ENCODE measurements at regions not wholly inside any gene's neighbourhood (a gene's known extent, or its start where the extent isn't known, plus 50 kb on each side); places are given as distances from the start of the nearest gene placed in this dataset.

DNA sequence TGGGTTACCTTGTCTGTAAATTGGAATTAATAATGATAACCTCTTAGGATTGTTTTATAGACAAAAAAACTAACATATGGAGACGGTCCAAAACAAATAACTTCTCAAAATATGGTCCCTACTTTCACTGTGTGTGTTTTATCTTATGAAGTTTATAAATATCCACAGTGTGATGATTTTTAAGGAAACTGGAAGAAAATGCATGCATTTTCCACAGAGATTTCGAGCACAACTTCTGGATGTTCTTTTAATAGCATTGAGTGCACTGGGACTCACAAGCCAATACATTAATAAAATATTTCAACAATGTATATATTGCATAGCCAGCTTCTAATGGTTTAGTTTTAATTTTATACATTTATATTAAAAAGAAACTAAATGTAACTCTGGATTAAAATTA, 87.9 kb upstream of the SPHKAP start:
- Histone ChIP-seq H3F3A (ENCODE audit: insufficient read depth) (no peaks in the 10 kb centered on the region), H2AFZ (ENCODE audit: low read depth, low read length, severe bottlenecking) (no peak overlapping the region), H3K9me3 (ENCODE audit: insufficient read depth, low read length) (no peaks in the 10 kb centered on the region), H3K4me3 (ENCODE audit: insufficient read depth, low read length, poor library complexity, severe bottlenecking) (no peak overlapping the region), H3K36me3 (ENCODE audit: low read length) (no peaks in the 10 kb centered on the region), H3K4me2 (ENCODE audit: low read depth, low read length, poor library complexity, severe bottlenecking) (no peak overlapping the region), H3K79me2 (ENCODE audit: insufficient read depth, low read length) (no peaks in the 10 kb centered on the region), H3K9me2 (replicated peaks; ENCODE audit: insufficient read depth, low read length) (no peaks in the 10 kb centered on the region), H3K27me3 (ENCODE audit: low read length) (no peaks in the 10 kb centered on the region), H3K27ac (ENCODE audit: low read depth, low read length) (no peak overlapping the region), H4K20me1 (ENCODE audit: low read depth, low read length) (no peaks in the 10 kb centered on the region; the same call in 1 of the 2 replicates), H3K9ac (ENCODE audit: low read length) (no peak overlapping the region)
- TF ChIP-seq EZH2phosphoT487 (conservative IDR thresholded peaks at IDR 0.05; ENCODE audit: low read length) = no peak
- TF ChIP-seq, protein P1, sequence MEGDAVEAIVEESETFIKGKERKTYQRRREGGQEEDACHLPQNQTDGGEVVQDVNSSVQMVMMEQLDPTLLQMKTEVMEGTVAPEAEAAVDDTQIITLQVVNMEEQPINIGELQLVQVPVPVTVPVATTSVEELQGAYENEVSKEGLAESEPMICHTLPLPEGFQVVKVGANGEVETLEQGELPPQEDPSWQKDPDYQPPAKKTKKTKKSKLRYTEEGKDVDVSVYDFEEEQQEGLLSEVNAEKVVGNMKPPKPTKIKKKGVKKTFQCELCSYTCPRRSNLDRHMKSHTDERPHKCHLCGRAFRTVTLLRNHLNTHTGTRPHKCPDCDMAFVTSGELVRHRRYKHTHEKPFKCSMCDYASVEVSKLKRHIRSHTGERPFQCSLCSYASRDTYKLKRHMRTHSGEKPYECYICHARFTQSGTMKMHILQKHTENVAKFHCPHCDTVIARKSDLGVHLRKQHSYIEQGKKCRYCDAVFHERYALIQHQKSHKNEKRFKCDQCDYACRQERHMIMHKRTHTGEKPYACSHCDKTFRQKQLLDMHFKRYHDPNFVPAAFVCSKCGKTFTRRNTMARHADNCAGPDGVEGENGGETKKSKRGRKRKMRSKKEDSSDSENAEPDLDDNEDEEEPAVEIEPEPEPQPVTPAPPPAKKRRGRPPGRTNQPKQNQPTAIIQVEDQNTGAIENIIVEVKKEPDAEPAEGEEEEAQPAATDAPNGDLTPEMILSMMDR (IDR thresholded peaks at IDR 0.05; ENCODE audit: insufficient read depth, low read length, poor library complexity, severe bottlenecking) = no peak

DNA sequence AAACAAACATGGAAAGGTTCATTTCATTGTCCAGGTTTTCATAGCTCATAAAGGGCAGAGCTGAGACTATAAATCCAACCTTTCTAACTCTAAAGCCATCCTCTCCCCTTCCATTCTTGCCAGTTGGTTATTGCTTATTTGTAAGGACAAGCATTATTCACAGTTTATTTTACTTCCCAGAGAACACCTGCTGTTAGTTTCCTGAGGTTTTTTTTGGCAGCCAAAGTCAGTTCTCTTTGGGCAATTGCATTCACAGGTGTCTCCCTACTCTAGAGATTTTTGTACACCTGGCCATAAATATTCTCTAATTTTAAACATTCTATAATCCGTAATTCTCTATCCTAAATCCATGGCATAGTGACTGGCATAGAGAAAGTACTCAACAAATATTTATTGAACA, 87.3 kb upstream of the SPHKAP start:
- Histone ChIP-seq H3K9me3 (ENCODE audit: insufficient read depth, low read length) (no peaks in the 10 kb centered on the region), H3K27ac (ENCODE audit: low read depth, low read length) (no peak overlapping the region), H3K36me3 (ENCODE audit: low read length) (no peaks in the 10 kb centered on the region), H4K20me1 (ENCODE audit: low read depth, low read length) (no peaks in the 10 kb centered on the region; the same call in 1 of the 2 replicates), H3K27me3 (ENCODE audit: low read length) (no peaks in the 10 kb centered on the region), H3F3A (ENCODE audit: insufficient read depth) (no peaks in the 10 kb centered on the region), H3K9ac (ENCODE audit: low read length) (no peak overlapping the region), H3K4me2 (ENCODE audit: low read depth, low read length, poor library complexity, severe bottlenecking) (no peak overlapping the region), H3K4me3 (ENCODE audit: insufficient read depth, low read length, poor library complexity, severe bottlenecking) (no peak overlapping the region), H3K79me2 (ENCODE audit: insufficient read depth, low read length) (no peaks in the 10 kb centered on the region), H3K9me2 (replicated peaks; ENCODE audit: insufficient read depth, low read length) (no peaks in the 10 kb centered on the region), H2AFZ (ENCODE audit: low read depth, low read length, severe bottlenecking) (no peak overlapping the region)
- TF ChIP-seq EZH2phosphoT487 (conservative IDR thresholded peaks at IDR 0.05; ENCODE audit: low read length) = no peak

DNA sequence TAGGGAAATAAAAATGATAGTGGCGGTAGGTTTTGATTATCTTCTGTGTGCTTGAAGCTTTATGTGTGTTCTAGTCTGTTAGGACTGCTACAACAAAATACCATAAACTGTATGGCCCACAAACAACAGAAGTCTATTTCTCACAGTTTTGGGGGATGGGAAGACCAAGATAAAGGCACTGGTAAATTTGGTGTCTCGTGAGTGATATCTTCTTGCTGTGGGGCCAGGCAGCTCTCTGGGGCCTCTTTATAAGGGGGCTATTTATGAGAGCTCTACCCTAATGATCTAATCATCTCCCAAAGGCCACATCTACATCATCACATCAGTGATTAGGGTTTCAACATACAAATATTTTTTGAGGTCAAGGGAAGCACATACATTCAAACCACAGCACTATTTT, 86.8 kb upstream of the SPHKAP start:
- H3K36me3 ChIP-seq (ENCODE audit: low read length) = no peaks in the 10 kb centered on the region
- H3K79me2 ChIP-seq (ENCODE audit: insufficient read depth, low read length) = no peaks in the 10 kb centered on the region
- H3K9me2 ChIP-seq (replicated peaks; ENCODE audit: insufficient read depth, low read length) = no peaks in the 10 kb centered on the region
- no peak overlapping the region for H3K9ac ChIP-seq (ENCODE audit: low read length)
- H2AFZ ChIP-seq (ENCODE audit: low read depth, low read length, severe bottlenecking) = no peak overlapping the region
- no peaks in the 10 kb centered on the region for H3F3A ChIP-seq (ENCODE audit: insufficient read depth)
- H3K27me3 ChIP-seq (ENCODE audit: low read length) = no peaks in the 10 kb centered on the region
- H4K20me1 ChIP-seq (ENCODE audit: low read depth, low read length) = no peaks in the 10 kb centered on the region; the same call in 1 of the 2 replicates
- no peak for TF ChIP-seq EZH2phosphoT487 (conservative IDR thresholded peaks at IDR 0.05; ENCODE audit: low read length)
- TF ChIP-seq, protein P1 (IDR thresholded peaks at IDR 0.05; ENCODE audit: insufficient read depth, low read length, poor library complexity, severe bottlenecking) = no peak
- no peaks in the 10 kb centered on the region for H3K9me3 ChIP-seq (ENCODE audit: insufficient read depth, low read length)
- H3K4me2 ChIP-seq (ENCODE audit: low read depth, low read length, poor library complexity, severe bottlenecking) = no peak overlapping the region
- H3K4me3 ChIP-seq (ENCODE audit: insufficient read depth, low read length, poor library complexity, severe bottlenecking) = no peak overlapping the region
- no peak overlapping the region for H3K27ac ChIP-seq (ENCODE audit: low read depth, low read length)

DNA sequence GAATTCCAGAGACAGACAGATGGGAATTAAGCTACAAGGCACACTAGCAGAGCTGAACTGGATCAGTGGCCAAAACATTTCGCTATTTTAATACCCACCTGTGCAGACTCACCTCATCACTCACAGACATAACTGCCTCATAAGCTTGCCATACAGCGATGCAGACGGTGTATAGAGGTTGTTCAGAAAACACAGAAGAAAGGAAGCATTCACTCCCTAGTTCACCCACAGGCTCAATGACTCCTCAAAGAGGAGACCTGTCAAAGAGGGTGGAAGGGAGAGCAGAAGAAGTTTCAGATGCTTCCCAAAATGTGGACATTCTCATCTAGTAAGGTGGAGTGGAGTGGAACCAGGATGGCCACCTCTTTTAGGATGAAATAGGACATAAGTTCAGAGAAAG, 81.7 kb upstream of the SPHKAP start:
- H3F3A ChIP-seq (ENCODE audit: insufficient read depth) = no peaks in the 10 kb centered on the region
- no peaks in the 10 kb centered on the region for H3K9me2 ChIP-seq (replicated peaks; ENCODE audit: insufficient read depth, low read length)
- no peaks in the 10 kb centered on the region for H3K27me3 ChIP-seq (ENCODE audit: low read length)
- no peak overlapping the region for H3K4me2 ChIP-seq (ENCODE audit: low read depth, low read length, poor library complexity, severe bottlenecking)
- no peaks in the 10 kb centered on the region for H3K9me3 ChIP-seq (ENCODE audit: insufficient read depth, low read length)
- no peaks in the 10 kb centered on the region for H4K20me1 ChIP-seq (ENCODE audit: low read depth, low read length)
- no peaks in the 10 kb centered on the region for H3K36me3 ChIP-seq (ENCODE audit: low read length)
- no peak overlapping the region for H3K4me3 ChIP-seq (ENCODE audit: insufficient read depth, low read length, poor library complexity, severe bottlenecking)
- H3K79me2 ChIP-seq (ENCODE audit: insufficient read depth, low read length) = no peaks in the 10 kb centered on the region
- no peak overlapping the region for H3K27ac ChIP-seq (ENCODE audit: low read depth, low read length)
- H2AFZ ChIP-seq (ENCODE audit: low read depth, low read length, severe bottlenecking) = no peak overlapping the region
- TF ChIP-seq, protein P1 (IDR thresholded peaks at IDR 0.05; ENCODE audit: insufficient read depth, low read length, poor library complexity, severe bottlenecking) = no peak
- TF ChIP-seq EZH2phosphoT487 (conservative IDR thresholded peaks at IDR 0.05; ENCODE audit: low read length) = no peak
- no peak overlapping the region for H3K9ac ChIP-seq (ENCODE audit: low read length)
